Body of pancreas (tissue), 4 donors: ENCODE measurements at regions not wholly inside any gene's neighbourhood (a gene's known extent, or its start where the extent isn't known, plus 50 kb on each side); places are given as distances from the start of the nearest gene placed in this dataset.
"Not testable (repeated sequence)": the region's sequence is repeated elsewhere in the genome, so short reads cannot be mapped to it uniquely, and the experiment has no call there.

Experiments
- ATAC-seq: fragments of 150-250 bp; one replicate; pipeline ENCODE4 v1.9.1; 2016
- DNase-seq, 4 donors: peaks; one replicate each; pipeline ENCODE4 v3.0.0-alpha.2; 2019
- H3K27ac ChIP-seq, 4 donors: fragments of 200-600 bp; sonication (generic); 1 replicate in 3 of 4; 2 replicates in 1 of 4; pipeline versions ENCODE4 v1.5.1 to v1.6.1; 2016 to 2019; ENCODE audit warnings: mild to moderate bottlenecking in 1 of 4, mixed read lengths in 1 of 4, moderate library complexity in 1 of 4
- H3K27me3 ChIP-seq, 2 donors: fragments of 200-600 bp; sonication (generic); one replicate each; pipeline ENCODE4 v1.6.0; 2016; ENCODE audit warnings: mild to moderate bottlenecking in 1 of 2
- H3K36me3 ChIP-seq, 2 donors: fragments of 200-600 bp; sonication (generic); replicated peaks in 1 of 2; 2 replicates each; pipeline ENCODE4 v1.5.1; 2016; ENCODE audit warnings: low read depth in 2 of 2; ENCODE audit not compliant: insufficient read depth in 1 of 2
- H3K4me1 ChIP-seq: fragments of 200-600 bp; sonication (generic); one replicate; pipeline ENCODE4 v1.6.0; 2016
- H3K4me3 ChIP-seq, 2 donors: fragments of 200-600 bp; sonication (generic); 1 replicate in 1 of 2; 2 replicates in 1 of 2; pipeline ENCODE4 v1.5.1; 2016 to 2019
- H3K9me3 ChIP-seq, 3 donors: fragments of 200-600 bp; sonication (generic); 1 replicate in 2 of 3; 2 replicates in 1 of 3; pipeline ENCODE4 v1.5.1; 2016
- CTCF ChIP-seq, 7 experiments: fragments of 450-650 bp in 4 of 7; fragments of 200-600 bp in 3 of 7; sonication (generic) in 3 of 7; IDR thresholded peaks; one replicate each; pipeline ENCODE4 v1.5.1; 2016 to 2019; ENCODE audit warnings: antibody characterized with exemption in 7 of 7
- POLR2A ChIP-seq, 3 donors: fragments of 450-650 bp; IDR thresholded peaks; one replicate each; pipeline ENCODE4 v1.6.1; 2016; ENCODE audit warnings: antibody characterized with exemption in 3 of 3, mild to moderate bottlenecking in 2 of 3
- WGBS, 2 donors: methylation state at CpG; one replicate each; pipeline ENCODE4 v1.1.5; 2017; 5-methylcytosine and 5-hydroxymethylcytosine counted together
- intact Hi-C: fragments of 100-400 bp; cut with DNase I; formaldehyde crosslinking; loops from one replicate; pipeline ENCODE4 v1.15.1; 2023

- DNase-seq (no peak), ATAC-seq (no peak)
- intact Hi-C loops: no loop called here
- WGBS, 2 donors: 40 to 46% methylated on average over 4 of the region's 4 CpGs
- Histone ChIP-seq H3K27me3 (no peaks in the 10 kb centered on the region), H3K36me3 (no peaks in the 10 kb centered on the region), H3K9me3 (peaks cover 0 to 4% (median 0%) of the 10 kb centered on the region in 3 donors), H3K4me3 (no peak overlapping the region), H3K27ac (no peak overlapping the region), H3K4me1 (no peaks in the 10 kb centered on the region)
- TF ChIP-seq CTCF (IDR thresholded peaks at IDR 0.05) (no peak), POLR2A (IDR thresholded peaks at IDR 0.05) (no peak)
Observed at GRCh38 chr6:9834233-9834632, 580.6 kb downstream of the TFAP2A start.

GRCh38 chr6:9831783-9832182 is 583.1 kb downstream of the TFAP2A start:
- DNase-seq: no peak
- H3K9me3 ChIP-seq: peaks cover 0 to 4% (median 0%) of the 10 kb centered on the region in 3 donors
- H3K27me3 ChIP-seq: no peaks in the 10 kb centered on the region
- H3K4me1 ChIP-seq: no peaks in the 10 kb centered on the region
- TF ChIP-seq POLR2A (IDR thresholded peaks at IDR 0.05) (no peak), CTCF (IDR thresholded peaks at IDR 0.05) (no peak)
- no peak overlapping the region for H3K27ac ChIP-seq
- no peak for ATAC-seq
- no peak overlapping the region for H3K4me3 ChIP-seq
- intact Hi-C loops: no loop called here
- H3K36me3 ChIP-seq: no peaks in the 10 kb centered on the region

- 50 to 54% methylated on average over 2 of the region's 2 CpGs for WGBS, 2 donors
- Histone ChIP-seq H3K9me3 (no peaks in the 10 kb centered on the region), H3K27ac (no peak overlapping the region), H3K27me3 (no peaks in the 10 kb centered on the region), H3K36me3 (no peaks in the 10 kb centered on the region), H3K4me3 (no peak overlapping the region), H3K4me1 (no peaks in the 10 kb centered on the region)
- no peak for DNase-seq
- intact Hi-C loops: no loop called here
- TF ChIP-seq CTCF (IDR thresholded peaks at IDR 0.05): no peak
- TF ChIP-seq POLR2A (IDR thresholded peaks at IDR 0.05): no peak
- ATAC-seq: no peak
Observed at GRCh38 chr6:9830808-9831207, 584.1 kb downstream of the TFAP2A start.

GRCh38 chr6:9825526-9825925 is 589.3 kb downstream of the TFAP2A start:
- no peak for ATAC-seq
- Histone ChIP-seq H3K9me3 (no peaks in the 10 kb centered on the region), H3K4me3 (no peak overlapping the region), H3K27me3 (no peaks in the 10 kb centered on the region), H3K36me3 (no peaks in the 10 kb centered on the region), H3K4me1 (no peaks in the 10 kb centered on the region), H3K27ac (no peak overlapping the region)
- no peak for DNase-seq
- intact Hi-C loops: no loop called here
- whole genome bisulfite sequencing, 2 donors: 74 to 82% methylated on average over 4 of the region's 4 CpGs
- TF ChIP-seq POLR2A (IDR thresholded peaks at IDR 0.05) (no peak), CTCF (IDR thresholded peaks at IDR 0.05) (no peak)

GRCh38 chr6:9810727-9811126 is 604.1 kb downstream of the TFAP2A start:
- intact Hi-C loops, H3K9me3 ChIP-seq, H3K4me3 ChIP-seq, H3K4me1 ChIP-seq, H3K36me3 ChIP-seq, H3K27me3 ChIP-seq, H3K27ac ChIP-seq, DNase-seq, ATAC-seq: not testable (repeated sequence)
- WGBS, 2 donors: 80 to 91% methylated on average over 12 to 23 of the region's 24 CpGs
